Spinal cord (tissue), 9 donors: ENCODE measurements at regions not wholly inside any gene's neighbourhood (a gene's known extent, or its start where the extent isn't known, plus 50 kb on each side); places are given as distances from the start of the nearest gene placed in this dataset.

Experiments used
- DNase-seq, 6 donors: peaks; one replicate each; pipeline versions ENCODE4 v3.0.0 to v3.0.0-alpha.2; 2013 to 2015; ENCODE audit warnings: low spot score in 6 of 6, low read depth in 4 of 6
- H3K27ac ChIP-seq: one replicate; pipeline ENCODE4 v1.5.1; 2013; ENCODE audit warnings: low read depth, low read length, control low read depth
- H3K27me3 ChIP-seq: one replicate; pipeline ENCODE4 v1.6.1; 2013; ENCODE audit warnings: low read length; ENCODE audit not compliant: control insufficient read depth, insufficient read depth
- H3K36me3 ChIP-seq: one replicate; pipeline ENCODE4 v1.6.1; 2013; ENCODE audit warnings: low read length; ENCODE audit not compliant: control insufficient read depth, insufficient read depth
- H3K4me1 ChIP-seq: one replicate; pipeline ENCODE4 v1.6.1; 2013; ENCODE audit warnings: low read length; ENCODE audit not compliant: control insufficient read depth, insufficient read depth
- H3K4me3 ChIP-seq: one replicate; pipeline ENCODE4 v1.5.1; 2013; ENCODE audit warnings: low read depth, low read length, control low read depth
- H3K9me3 ChIP-seq: one replicate; pipeline ENCODE4 v1.6.1; 2013; ENCODE audit warnings: low read length; ENCODE audit not compliant: control insufficient read depth, insufficient read depth
- WGBS: methylation state at CpG from one replicate; pipeline ENCODE4 v1.1.5; 2013; ENCODE audit warnings: missing lambda C conversion rate; ENCODE audit not compliant: insufficient coverage; 5-methylcytosine and 5-hydroxymethylcytosine counted together
- donor health status: healthy.

DNA sequence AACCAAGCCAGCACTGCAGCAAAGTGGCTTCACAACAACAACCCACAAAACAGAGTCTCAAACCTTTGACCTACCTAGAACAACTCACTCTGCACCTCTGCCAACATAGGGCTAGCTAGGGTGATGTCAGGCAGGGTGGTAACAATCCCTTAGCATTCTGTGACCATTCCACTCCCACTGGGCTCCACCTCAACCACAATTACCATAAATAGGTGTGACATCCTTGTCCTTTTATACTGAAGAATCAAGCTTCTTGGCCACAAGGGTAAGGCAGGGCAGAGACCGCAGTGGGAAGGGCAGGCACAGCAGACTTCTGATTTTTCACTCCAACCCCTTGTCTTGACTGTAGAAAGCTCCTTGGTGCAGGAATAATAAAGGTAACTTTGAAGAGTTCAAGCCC lies 795.4 kb upstream of the DIAPH2 start:
- Histone ChIP-seq H3K27ac (no peak overlapping the region), H3K4me1 (no peaks in the 10 kb centered on the region), H3K36me3 (no peaks in the 10 kb centered on the region), H3K27me3 (peaks cover 6% of the 10 kb centered on the region), H3K9me3 (no peaks in the 10 kb centered on the region), H3K4me3 (no peak overlapping the region)
- no CpG with 5 or more reads among the region's 1 CpG for WGBS
- DNase-seq, result no peak

DNA sequence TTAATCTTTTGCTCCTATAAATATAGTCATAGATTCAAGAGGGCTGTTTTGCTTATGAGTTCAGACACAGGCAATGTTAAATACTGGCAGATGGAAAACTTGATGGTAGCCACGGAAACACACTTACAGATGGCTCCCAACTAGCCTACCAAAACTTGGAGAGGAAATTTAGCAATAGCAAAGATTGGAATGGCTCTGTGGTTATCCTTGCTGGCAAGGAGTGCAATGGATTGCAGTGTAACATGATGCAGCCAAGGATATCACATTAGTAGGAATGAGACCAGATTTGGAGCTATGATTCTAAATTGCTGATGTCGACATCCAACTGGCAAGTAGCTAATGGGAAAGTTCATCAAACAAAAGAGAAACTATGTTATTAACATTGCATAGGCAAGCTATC lies 791.0 kb upstream of the DIAPH2 start:
- no peaks in the 10 kb centered on the region for H3K36me3 ChIP-seq
- no peak overlapping the region for H3K27ac ChIP-seq
- H3K9me3 ChIP-seq, result no peaks in the 10 kb centered on the region
- peak in 1 of 6 donors; percentile 43 for DNase-seq
- no peaks in the 10 kb centered on the region for H3K4me1 ChIP-seq
- no CpG with 5 or more reads among the region's 2 CpGs for WGBS
- H3K4me3 ChIP-seq, result no peak overlapping the region
- peaks cover 5% of the 10 kb centered on the region for H3K27me3 ChIP-seq

DNA sequence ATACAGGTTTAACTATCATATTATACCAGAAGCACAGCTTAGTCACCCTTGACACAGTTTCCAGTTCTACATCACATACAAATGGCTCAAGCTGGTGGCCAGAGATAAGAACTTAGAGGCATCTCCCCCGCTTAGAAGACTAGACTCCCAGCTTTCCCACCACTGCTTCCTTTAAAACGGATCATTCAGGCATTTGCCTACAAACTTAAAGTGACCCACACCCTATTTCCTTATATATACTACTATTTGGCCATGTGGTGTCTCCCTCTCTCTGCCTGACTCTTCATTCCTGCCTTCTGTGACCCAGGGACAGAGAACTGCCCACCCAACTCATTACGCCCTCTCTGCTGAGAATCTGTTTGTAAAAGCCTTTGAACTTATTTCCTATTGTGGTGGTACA lies 781.2 kb upstream of the DIAPH2 start:
- Histone ChIP-seq H3K27ac (no peak overlapping the region), H3K27me3 (peaks cover 7% of the 10 kb centered on the region), H3K4me3 (no peak overlapping the region), H3K4me1 (no peaks in the 10 kb centered on the region), H3K36me3 (no peaks in the 10 kb centered on the region), H3K9me3 (no peaks in the 10 kb centered on the region)
- 0% methylated on average over 2 of the region's 3 CpGs for WGBS
- no peak for DNase-seq

DNA sequence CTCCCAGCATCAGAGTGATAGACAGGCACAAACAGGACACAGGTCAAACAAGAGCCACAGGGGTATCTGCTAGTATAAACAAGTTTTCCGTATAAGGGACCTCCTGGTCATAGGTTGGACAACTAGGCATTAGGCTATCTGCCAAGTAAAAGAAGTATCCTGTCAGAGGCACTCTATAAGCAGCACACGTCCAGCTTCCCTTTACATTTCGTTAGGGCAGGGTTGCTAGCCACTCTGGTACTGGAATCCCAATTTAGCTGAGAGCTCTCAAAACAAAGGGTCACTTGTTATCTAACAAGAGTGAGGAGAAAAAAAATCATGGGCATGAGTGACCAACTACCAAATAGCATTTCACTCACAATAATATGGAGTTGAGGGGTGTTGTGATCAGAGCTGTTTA lies 780.7 kb upstream of the DIAPH2 start:
- H3K36me3 ChIP-seq, result no peaks in the 10 kb centered on the region
- DNase-seq, result peak in 2 of 6 donors; percentile 4 to 14
- 50% methylated on average over 1 of the region's 3 CpGs for WGBS
- H3K9me3 ChIP-seq, result no peaks in the 10 kb centered on the region
- no peak overlapping the region for H3K4me3 ChIP-seq
- peaks cover 7% of the 10 kb centered on the region for H3K27me3 ChIP-seq
- no peaks in the 10 kb centered on the region for H3K4me1 ChIP-seq
- no peak overlapping the region for H3K27ac ChIP-seq

DNA sequence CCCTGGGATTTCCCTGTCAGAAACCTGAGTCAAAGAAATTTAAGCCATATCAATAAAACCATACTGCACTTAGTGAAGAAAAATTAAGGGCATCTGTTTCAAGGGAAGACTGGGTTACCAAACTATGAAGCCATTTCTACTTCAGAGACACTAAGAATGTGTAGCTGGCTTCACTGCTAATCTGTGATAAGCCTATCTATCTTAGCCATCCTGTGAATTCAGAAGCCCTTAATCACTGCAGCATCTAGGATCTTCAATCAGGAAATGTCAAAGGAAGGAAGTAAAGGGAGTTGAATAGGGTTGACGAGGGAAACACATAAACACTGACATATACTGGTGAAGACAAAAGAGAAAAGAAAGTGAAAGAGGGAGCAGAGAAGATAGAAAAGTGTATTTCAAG lies 777.6 kb upstream of the DIAPH2 start:
- Histone ChIP-seq H3K27ac (no peak overlapping the region), H3K27me3 (peaks cover 7% of the 10 kb centered on the region), H3K4me3 (no peak overlapping the region), H3K4me1 (no peaks in the 10 kb centered on the region), H3K9me3 (no peaks in the 10 kb centered on the region), H3K36me3 (no peaks in the 10 kb centered on the region)
- no peak for DNase-seq
- WGBS, result no CpG with 5 or more reads among the region's 1 CpG

DNA sequence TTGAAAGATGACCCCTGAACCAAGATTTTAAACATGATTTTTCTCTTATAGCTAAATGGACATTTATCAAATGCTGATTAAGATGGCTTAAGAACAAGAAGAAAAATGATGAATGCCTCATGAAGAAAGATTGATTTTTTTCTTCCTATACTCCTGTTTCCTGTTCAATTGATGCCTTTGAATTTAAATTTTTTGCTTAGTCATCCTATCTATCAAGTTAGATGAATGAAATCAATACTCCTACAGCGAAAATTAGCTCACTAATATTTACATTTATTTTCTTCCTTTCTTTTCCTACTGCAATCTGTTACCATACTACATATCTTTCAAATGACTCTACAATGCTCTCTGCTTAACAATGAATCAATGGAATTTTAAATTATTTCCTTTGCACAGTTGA lies 773.6 kb upstream of the DIAPH2 start:
- peaks cover 2% of the 10 kb centered on the region for H3K27me3 ChIP-seq
- no peak for DNase-seq
- 83% methylated on average over 1 of the region's 1 CpG for WGBS

DNA sequence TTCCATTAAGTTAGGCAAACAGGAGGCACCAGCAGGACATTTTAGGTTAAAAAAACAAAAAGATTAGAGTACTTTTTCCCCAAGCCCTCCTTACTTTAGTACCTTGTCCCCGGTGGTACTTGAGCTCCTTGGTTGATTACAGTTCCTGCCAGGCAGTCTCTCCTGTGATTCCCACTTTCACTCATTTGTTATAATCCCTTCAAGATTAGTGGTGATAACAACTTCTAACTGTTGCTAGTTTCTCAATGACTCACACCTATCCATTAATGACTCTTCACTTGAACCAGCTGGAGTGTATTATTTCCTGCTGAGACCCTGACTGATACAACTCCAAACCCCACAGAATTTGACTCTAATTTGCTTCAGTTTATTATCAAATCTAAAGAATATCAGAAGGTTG lies 765.0 kb upstream of the DIAPH2 start:
- Histone ChIP-seq H3K27me3 (no peaks in the 10 kb centered on the region), H3K36me3 (no peaks in the 10 kb centered on the region), H3K4me1 (no peaks in the 10 kb centered on the region), H3K9me3 (no peaks in the 10 kb centered on the region), H3K27ac (no peak overlapping the region), H3K4me3 (no peak overlapping the region)
- WGBS, result no CpG with 5 or more reads among the region's 1 CpG
- no peak for DNase-seq

More for the DNA sequence above, 773.6 kb upstream of the DIAPH2 start:
- Histone ChIP-seq H3K27ac (no peak overlapping the region), H3K4me1 (no peaks in the 10 kb centered on the region), H3K36me3 (no peaks in the 10 kb centered on the region), H3K9me3 (no peaks in the 10 kb centered on the region), H3K4me3 (no peak overlapping the region)

DNA sequence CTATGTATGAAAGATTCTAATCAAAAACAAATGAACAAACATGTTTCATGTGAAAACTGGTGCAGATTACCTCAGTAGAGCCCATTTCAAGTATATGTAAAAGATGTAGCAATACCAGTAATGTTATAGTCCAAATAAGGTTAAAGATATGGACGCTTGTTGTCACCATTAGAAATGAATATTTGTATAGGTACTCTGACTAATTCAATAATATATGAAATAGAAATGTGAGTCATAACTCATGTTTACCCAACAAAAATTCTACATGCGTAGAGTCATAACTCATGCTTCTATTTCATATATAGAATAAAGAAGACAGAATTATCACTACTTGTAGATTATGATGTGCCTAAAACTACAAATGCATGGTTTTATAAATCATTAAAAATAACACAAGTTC lies 739.1 kb upstream of the DIAPH2 start:
- Histone ChIP-seq H3K27ac (no peak overlapping the region), H3K4me1 (no peaks in the 10 kb centered on the region), H3K27me3 (peaks cover 2% of the 10 kb centered on the region), H3K4me3 (no peak overlapping the region), H3K36me3 (no peaks in the 10 kb centered on the region), H3K9me3 (no peaks in the 10 kb centered on the region)
- no peak for DNase-seq
- WGBS, result no CpG with 5 or more reads among the region's 2 CpGs

DNA sequence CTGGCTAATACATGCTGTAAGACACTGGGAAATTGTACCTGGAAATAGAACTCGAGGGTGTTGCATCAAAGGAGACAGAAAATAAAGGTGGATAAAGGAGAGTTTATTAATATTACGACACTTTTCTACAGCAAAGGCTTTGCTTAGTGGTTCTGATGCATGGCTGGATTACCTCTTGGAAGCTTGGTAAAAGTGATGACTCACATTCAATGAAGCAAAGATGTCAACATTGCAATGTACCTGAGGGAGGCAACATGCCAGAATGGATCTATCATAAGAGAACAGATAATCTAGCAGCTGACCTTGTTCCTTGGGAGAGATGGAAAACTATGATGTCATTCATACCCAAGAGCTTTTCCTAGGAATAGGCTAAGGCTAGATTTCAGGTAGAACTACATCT lies 735.1 kb upstream of the DIAPH2 start:
- Histone ChIP-seq H3K36me3 (no peaks in the 10 kb centered on the region), H3K4me1 (no peaks in the 10 kb centered on the region), H3K27ac (no peak overlapping the region), H3K27me3 (peaks cover 2% of the 10 kb centered on the region), H3K4me3 (no peak overlapping the region), H3K9me3 (no peaks in the 10 kb centered on the region)
- DNase-seq, result no peak
- WGBS, result 78% methylated on average over 1 of the region's 2 CpGs

DNA sequence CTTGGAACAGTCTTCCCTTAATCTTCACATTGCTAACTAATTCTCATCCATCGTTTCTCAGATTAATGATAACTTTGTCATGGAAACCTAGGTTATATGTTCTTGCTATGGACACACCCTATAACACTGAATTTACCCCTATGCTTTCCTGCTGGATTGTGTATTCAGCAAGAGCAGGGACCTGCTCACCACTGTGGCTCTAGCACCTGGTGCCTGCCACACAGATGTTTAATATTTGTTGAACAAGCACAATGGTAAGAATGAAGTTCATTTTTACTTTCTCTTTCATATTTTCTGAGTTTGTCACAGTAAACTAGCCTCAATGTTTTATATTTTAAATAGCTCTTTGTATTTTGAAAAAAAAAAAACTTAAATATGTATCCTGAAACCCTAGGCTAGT lies 734.0 kb upstream of the DIAPH2 start:
- H3K36me3 ChIP-seq, result no peaks in the 10 kb centered on the region
- H3K27me3 ChIP-seq, result peaks cover 2% of the 10 kb centered on the region
- no peaks in the 10 kb centered on the region for H3K4me1 ChIP-seq
- no CpG with 5 or more reads among the region's 1 CpG for WGBS
- no peak overlapping the region for H3K27ac ChIP-seq
- DNase-seq, result no peak
- H3K4me3 ChIP-seq, result no peak overlapping the region
- H3K9me3 ChIP-seq, result no peaks in the 10 kb centered on the region
